GM21423 (cell line): ENCODE measurements at regions not wholly inside any gene's neighbourhood (a gene's known extent, or its start where the extent isn't known, plus 50 kb on each side); places are given as distances from the start of the nearest gene placed in this dataset.

Experiments
- ATAC-seq: cut with Tn5 transposase; IDR thresholded peaks from one replicate; pipeline ENCODE4 v1.9.1; 2021; ENCODE audit warnings: mild to moderate bottlenecking, moderate library complexity; ENCODE audit not compliant: unreplicated experiment

DNA sequence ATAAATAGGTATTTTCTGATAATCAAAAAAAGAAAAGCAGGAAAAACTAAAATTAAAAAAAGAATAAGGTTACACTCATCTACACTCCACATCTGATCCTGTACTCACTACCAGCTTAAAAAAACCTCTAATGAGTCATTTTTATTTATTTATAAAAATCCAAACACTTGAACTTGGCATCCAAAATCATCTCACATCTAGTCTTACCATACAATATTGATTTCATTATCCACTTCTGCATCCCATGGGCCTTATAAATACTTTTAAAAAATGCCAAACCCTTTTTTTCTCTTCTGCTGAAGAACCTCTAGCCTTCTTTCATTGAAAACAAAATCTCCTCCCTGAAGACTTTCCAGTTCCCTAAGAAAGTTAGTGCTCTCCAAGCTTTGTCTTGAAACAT, 109.7 kb downstream of the TMTC3 start:
- ATAC-seq: no peak

DNA sequence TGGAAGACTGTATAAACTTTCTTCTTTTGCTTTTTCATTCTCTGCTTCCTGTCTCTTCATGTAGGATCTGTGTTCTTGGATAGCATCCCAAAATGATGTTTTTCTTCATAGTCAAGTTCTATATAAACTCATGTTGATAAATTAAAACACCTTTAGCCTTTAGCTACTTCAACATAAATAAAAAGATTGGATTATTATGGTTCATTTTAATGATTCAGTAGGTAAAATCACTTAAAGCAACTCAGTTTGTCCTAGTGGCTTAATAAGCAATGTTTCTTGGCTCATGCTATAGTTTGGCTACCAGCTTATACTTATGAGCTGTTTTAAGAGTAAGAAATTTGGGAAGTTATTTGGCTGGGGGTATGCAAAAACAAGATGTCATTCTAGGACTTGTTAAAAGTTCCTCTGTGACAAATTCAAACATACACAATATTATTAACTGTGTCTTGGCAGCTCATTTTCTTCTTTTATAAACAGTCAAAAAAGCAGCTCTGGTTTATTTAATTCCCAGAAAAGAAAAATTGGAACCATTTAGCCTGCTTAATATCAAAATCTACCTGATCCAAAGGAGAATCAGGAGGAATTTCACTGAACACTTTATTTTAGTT, 111.4 kb downstream of the TMTC3 start:
- no peak for ATAC-seq

DNA sequence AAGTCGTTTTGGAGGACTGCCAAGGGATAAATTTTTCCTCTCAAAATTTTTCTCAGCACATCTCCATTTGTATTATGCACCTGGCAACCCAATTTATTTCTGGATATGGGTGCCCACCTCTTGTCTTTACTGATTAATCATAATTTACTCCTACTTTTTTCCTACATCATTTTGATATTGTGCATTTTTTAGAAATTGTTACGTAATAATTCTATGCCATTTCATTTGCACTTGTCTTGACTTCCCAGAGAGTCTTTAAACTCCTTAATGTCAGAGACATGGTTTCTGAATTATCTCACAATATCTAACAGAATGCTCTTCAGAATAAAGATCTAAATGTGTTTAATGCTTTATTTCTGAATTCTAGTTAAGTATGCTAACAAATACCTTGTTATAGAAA, 113.1 kb downstream of the TMTC3 start:
- ATAC-seq: no peak

DNA sequence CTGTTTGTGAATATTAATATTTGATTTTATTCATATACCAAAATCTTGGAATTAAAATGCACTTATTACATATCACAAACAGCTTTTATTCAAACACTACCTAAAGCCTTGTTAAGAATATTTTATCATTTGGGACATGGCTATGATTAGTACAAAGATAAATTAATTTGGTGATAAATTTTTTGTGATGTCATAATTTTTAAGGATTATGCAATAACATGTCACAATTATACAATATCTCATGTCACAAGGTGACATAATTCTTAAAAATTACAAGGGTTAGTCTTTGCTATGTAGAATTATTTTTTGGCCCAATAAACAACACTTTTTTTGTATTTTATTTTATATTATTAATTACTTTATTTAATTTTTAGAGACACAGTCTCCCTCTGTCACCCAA, 113.7 kb downstream of the TMTC3 start:
- no peak for ATAC-seq

GRCh38 chr12:88258396-88258795, 116.3 kb downstream of the TMTC3 start:
- no peak for ATAC-seq

DNA sequence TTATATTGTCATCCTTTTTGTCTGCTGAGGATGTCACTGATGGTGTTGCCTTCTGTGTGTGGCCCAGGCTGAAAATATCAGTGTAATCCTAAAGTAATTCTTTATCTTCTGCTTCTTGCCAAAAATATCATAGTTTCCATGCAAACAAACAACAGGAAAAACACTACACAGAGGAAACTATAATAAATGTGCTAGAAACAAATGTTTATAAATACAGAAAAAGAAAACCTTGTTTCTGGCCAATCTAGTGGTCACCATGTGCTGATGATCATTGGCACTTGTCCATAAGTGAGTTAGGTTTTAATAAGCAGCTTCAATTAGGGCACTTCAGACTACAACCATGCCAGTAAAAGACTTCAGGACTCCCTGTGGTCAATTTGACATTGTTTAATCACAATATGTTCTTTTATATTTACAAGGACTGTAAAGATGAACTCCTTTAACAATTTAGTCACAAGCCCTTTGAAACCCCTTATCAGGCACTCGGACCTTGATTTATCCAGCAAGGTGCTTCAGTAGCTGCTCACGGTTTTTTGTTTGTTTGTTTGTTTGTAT, 124.8 kb downstream of the TMTC3 start:
- ATAC-seq: no peak

GRCh38 chr12:88267630-88268029, 125.5 kb downstream of the TMTC3 start:
- ATAC-seq: no peak

- no peak for ATAC-seq
These were observed 130.3 kb downstream of the TMTC3 start for GRCh38 chr12:88272456-88272855.

DNA sequence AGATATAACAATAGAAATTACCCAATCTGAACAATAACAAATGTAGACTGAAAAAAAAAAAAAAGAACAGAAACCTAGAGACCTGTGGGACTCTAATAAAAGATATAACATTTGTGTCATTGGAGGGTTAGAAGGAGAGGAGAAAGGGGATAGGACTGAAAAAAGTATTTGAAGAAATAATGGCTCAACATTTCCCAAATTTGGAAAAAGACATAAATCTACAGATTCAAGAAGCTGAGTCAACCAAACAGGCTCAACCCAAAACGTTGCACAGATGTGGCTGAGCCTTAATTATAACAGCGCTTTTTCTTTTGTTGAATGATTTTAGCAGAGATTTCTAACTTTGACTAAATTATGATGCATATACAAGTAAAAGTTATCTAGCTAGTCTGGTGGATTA, 131.3 kb downstream of the TMTC3 start:
- no peak for ATAC-seq

- no peak for ATAC-seq
These were observed 131.8 kb downstream of the TMTC3 start for GRCh38 chr12:88273875-88274274.

DNA sequence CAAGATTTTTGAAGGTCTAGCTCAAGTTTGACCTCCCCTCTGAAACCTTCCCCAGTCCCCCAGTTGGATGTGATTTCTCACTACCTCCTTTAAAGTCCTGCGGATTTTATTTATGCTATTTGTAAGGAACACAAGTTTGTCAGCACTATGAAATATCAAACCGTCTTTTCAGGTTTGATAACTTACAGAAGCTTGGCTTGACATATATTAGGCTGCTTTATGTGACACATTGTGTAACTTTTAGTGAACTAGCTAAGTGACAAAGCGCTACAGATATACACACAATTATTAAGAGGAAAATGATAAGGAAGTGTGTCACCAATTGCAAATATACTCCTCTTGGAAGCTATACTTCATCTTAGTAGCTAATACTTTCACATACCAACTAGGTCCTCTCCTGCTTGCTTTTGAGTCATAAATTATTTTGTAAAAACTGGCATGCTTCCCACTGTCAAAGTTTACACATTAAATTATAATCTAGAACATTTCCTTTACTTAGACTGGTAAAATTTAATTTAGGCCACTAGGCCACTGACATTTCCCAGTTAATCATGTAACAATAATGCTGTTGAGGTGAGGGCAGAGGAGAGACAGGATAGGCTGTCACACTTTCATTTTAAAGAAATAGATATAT, 149.5 kb downstream of the TMTC3 start:
- no peak for ATAC-seq

DNA sequence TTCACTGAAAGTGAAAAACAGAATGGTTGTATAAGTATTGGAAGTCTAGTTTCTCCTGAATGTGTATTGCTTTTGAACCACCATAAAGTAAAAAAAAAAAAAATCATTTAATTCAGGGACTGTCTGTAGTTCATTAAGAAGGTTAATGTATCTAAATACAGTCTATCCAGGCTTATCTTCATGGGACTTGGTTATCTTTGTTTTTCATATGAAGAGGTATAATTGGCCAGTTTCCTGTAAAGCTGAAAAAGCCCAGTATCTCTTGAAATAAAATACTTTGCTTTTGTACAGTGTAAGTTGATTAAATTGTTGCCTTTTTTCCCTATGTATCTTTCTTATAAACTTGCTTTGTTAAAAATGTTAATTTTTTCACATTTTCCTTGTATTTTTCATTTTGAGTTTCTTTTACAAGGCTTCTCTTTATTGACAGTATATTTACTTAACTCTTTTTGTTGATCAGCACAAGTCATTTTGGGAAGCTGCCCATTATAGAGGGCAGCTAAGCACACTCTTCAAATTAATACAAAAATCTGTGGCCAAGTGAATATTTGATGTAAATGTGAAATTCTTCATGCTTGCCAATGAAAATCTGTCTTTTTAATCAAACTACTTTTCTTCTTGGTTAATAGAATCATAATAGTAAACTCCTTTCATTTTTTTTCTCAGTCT, 156.0 kb downstream of the TMTC3 start:
- ATAC-seq: no peak

GRCh38 chr12:88298761-88299242, 156.7 kb downstream of the TMTC3 start:
- peak; percentile 22 for ATAC-seq

GRCh38 chr12:88299567-88300101, 157.5 kb downstream of the TMTC3 start:
- ATAC-seq: peak; percentile 90

DNA sequence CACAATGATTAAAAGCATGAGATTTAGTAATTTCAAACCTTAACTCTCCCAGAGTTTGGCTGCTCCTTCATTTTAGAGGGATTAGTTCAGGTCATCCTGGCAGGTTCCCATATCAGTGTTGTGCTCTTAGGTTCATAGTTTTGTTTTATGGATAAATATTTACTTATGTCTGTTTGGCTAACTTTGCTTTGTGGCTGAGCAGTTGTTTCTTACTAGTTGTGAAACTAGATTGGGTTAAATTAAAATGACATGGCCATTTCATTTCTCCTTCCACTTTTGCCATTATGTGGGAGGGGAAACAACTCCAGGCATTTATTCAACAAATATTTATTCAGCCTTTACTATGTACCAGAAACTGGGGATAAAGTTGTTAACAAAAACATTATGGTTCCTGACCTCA, 158.8 kb downstream of the TMTC3 start:
- ATAC-seq: no peak

DNA sequence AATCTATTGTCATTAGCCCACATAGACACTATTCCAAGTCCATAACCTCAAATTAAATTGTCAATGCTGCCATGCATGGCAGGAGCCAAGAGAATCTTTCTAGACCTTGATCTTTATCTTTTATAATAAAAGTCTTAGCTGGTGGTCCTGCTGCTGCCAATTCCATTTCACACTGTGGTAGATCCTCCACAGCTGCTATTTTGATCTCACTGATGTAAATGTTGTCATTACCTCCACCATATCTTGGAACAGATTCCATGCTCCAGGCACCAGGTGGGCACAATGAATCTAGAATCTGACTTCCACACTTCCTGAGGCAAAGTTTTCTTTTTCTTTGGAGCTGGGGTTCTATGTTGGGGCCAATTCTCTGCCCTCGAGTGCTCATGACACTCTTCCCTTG, 161.2 kb downstream of the TMTC3 start:
- ATAC-seq: no peak

DNA sequence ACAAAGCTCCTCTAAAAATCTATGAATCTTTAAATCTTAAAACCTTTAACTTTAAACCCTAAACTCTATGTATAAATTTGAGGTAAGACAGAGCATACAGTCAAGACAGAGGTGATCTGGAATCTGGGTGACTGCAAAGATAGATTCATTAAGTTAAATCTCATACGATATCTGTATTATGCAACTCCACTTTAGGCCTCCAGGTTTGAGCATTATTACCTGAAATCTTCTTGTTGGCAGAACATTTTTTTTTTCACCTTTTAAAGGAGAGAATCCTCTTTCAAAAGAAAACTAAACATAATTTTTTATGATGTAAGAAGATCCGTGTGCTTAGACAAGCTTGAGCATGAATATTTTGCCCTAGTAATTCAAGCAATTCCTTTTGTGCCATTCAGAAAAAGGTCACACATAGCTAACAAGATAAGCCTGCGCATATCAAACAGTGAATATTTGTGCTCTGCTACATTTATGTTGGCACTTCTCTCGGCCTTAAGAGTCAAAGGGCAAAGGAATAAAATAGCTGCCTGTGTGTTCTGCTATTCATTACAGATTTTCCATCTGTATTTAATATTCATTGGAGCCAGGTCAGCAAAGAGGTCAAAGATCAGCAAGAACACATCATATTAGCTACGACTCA, 163.3 kb downstream of the TMTC3 start:
- no peak for ATAC-seq

DNA sequence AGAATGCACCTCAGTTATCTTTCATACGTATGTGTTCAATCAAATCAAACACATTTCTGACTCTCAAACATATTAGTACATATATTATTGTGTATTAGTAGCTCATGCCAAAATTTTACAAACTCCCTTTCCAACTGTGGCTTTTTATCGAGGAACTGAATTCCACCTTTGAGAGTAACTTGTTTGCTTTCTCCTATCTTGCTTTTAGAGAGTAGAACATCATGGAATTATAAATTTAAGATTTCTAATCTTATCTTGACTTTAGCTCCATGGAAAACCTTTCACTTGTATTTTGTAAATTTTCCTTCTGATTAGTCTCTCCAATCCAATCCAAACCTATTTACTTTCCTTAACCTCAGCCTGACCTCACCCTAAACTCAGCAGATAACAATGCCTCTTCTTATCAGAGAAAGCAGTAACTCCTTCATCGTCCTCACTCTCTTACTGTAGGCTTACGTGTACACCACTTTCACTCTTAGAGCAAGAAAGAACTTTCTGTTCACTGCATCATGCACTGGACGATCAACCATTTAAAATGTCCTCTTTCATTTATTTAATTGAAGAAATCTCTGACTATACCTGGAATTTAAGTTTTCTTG, 164.5 kb downstream of the TMTC3 start:
- ATAC-seq: no peak

DNA sequence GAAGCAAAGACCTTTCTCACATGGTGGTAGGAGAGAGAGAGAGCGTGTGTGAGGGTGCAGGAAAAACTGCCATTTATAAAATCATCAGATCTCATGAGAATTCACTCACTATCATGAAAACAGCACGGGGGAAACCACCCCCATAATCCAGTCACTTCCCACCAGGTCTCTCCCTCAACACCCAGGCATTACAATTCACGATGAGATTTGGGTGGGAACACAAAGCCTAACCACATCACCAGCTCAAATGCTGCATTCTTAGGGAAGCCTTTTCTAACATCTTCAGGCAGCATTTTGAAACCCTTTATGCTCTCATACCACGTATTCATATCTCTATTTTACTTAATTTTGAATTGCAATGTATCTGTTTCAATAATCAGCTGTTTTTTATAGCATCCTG, 165.9 kb downstream of the TMTC3 start:
- ATAC-seq: no peak

DNA sequence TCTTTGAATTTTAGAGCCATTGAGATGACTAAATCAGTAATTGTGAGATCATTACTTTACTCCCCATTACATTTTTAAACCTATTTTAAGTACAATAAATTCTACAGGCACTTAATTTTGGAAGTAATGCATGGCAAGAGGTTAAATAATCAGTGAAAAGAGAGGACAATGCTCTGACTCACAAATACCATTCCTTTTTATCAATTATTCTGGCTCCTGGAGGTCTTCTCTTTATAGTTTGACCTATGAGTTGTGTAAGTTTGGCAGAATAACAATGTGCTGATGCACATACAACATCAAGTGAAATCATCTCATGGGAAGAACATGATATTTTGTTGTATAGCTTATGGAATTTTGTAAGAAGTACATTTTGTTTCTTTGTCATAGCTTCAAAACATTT, 166.7 kb downstream of the TMTC3 start:
- no peak for ATAC-seq

DNA sequence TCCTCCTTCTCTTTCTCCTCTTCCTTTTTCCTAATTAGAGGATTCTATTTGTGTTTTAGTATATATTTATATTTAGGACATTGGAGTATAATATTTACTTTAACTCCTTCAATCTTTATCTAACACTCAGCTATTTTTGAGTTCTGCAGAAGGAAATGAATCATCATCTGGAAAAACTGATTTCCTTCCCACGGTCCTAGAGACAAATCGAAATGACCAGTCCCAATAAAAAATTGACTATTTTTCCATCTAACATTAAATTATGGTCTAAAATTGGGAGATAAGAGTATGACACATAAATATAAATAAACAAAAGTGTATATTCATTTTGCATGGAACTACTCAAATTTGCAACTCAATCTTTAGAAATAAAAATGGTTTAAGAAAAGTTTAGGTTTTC, 167.4 kb downstream of the TMTC3 start:
- no peak for ATAC-seq
